WTC11 (cell line): ENCODE measurements at regions not wholly inside any gene's neighbourhood (a gene's known extent, or its start where the extent isn't known, plus 50 kb on each side); places are given as distances from the start of the nearest gene placed in this dataset.

ENCODE experiments used
- ATAC-seq: fragments of 200-7000 bp; cut with Tn5 transposase; 2 replicates; pipeline ENCODE4 v1.10.0; 2021; ENCODE audit warnings: mild to moderate bottlenecking, moderate library complexity
- CTCF ChIA-PET: fragments of 300-600 bp; sonication (Branson Sonifier 250); formaldehyde crosslinking; loops from one replicate; lab custom pipeline; 2021; ENCODE audit warnings: antibody characterized with exemption; lab: Charles Lee
- POLR2A ChIA-PET: fragments of 350-600 bp; sonication (Branson Sonifier 250); formaldehyde crosslinking; loops from one replicate; lab custom pipeline; 2021; ENCODE audit warnings: antibody characterized with exemption; lab: Charles Lee
- DNase-seq: peaks from one replicate; pipeline ENCODE4 v3.0.0; 2021; ENCODE audit warnings: low spot score
- H3K27ac Mint-ChIP-seq: 2 replicates; pipeline ENCODE4 v1.8.0; 2021; ENCODE audit warnings: mixed read lengths
- H3K27me3 Mint-ChIP-seq: 2 replicates; pipeline ENCODE4 v1.8.0; 2021; ENCODE audit warnings: low read depth, mild to moderate bottlenecking, moderate library complexity, mixed read lengths
- H3K36me3 Mint-ChIP-seq: 2 replicates; pipeline ENCODE4 v1.8.0; 2021; ENCODE audit warnings: mixed read lengths
- H3K4me1 Mint-ChIP-seq: 2 replicates; pipeline ENCODE4 v1.8.0; 2022; ENCODE audit warnings: mixed read lengths
- H3K4me3 Mint-ChIP-seq: 2 replicates; pipeline ENCODE4 v1.8.0; 2021; ENCODE audit warnings: mild to moderate bottlenecking, moderate library complexity, mixed read lengths
- H3K9me3 Mint-ChIP-seq: 2 replicates; pipeline ENCODE4 v1.8.0; 2021; ENCODE audit warnings: mixed read lengths
- AR ChIP-seq: fragments of 250-450 bp; sonication (Bioruptor Pico); IDR thresholded peaks from 2 replicates; pipeline ENCODE4 v1.9.0; 2021; ENCODE audit warnings: mild to moderate bottlenecking
- ATF6 ChIP-seq: sonication (generic); formaldehyde crosslinking; IDR thresholded peaks from 2 replicates; pipeline ENCODE4 v1.8.1; 2023; ENCODE audit warnings: mild to moderate bottlenecking, missing genetic modification reagents
- CREM ChIP-seq: sonication (generic); formaldehyde crosslinking; IDR thresholded peaks from 2 replicates; pipeline ENCODE4 v1.8.1; 2022; ENCODE audit warnings: mild to moderate bottlenecking, missing genetic modification reagents, moderate library complexity
- ELF4 ChIP-seq: sonication (generic); formaldehyde crosslinking; IDR thresholded peaks from 2 replicates; pipeline ENCODE4 v1.8.1; 2022; ENCODE audit warnings: low read depth, mild to moderate bottlenecking, moderate library complexity, missing genetic modification reagents
- EMX1 ChIP-seq: fragments of 250-450 bp; sonication (Bioruptor Pico); IDR thresholded peaks from 2 replicates; pipeline ENCODE4 v1.8.0; 2021; ENCODE audit warnings: mild to moderate bottlenecking
- MAX ChIP-seq: sonication (generic); formaldehyde crosslinking; IDR thresholded peaks from 2 replicates; pipeline ENCODE4 v1.8.0; 2022; ENCODE audit warnings: mild to moderate bottlenecking, missing genetic modification reagents
- PRRX2 ChIP-seq: fragments of 250-450 bp; sonication (Bioruptor Pico); IDR thresholded peaks from 2 replicates; pipeline ENCODE4 v1.8.0; 2021; ENCODE audit warnings: mild to moderate bottlenecking
- SOX15 ChIP-seq: fragments of 250-450 bp; sonication (Bioruptor Pico); IDR thresholded peaks from 2 replicates; pipeline ENCODE4 v1.9.0; 2021; ENCODE audit warnings: mild to moderate bottlenecking
- TEAD4 ChIP-seq: sonication (generic); formaldehyde crosslinking; IDR thresholded peaks from 2 replicates; pipeline ENCODE4 v1.8.0; 2022; ENCODE audit warnings: mild to moderate bottlenecking, missing genetic modification reagents
- ZNF219 ChIP-seq: sonication (generic); formaldehyde crosslinking; IDR thresholded peaks from 2 replicates; pipeline ENCODE4 v1.8.0; 2023; ENCODE audit warnings: missing genetic modification reagents, mild to moderate bottlenecking, borderline replicate concordance
- ZNF281 ChIP-seq: sonication (generic); formaldehyde crosslinking; IDR thresholded peaks from 2 replicates; pipeline ENCODE4 v1.8.0; 2023; ENCODE audit warnings: mild to moderate bottlenecking, missing genetic modification reagents
- ZNF425 ChIP-seq: fragments of 250-450 bp; sonication (Bioruptor Pico); conservative IDR thresholded peaks from 2 replicates; pipeline ENCODE4 v1.9.0; 2021; ENCODE audit warnings: mild to moderate bottlenecking
- ZNF512 ChIP-seq: sonication (generic); formaldehyde crosslinking; IDR thresholded peaks from 2 replicates; pipeline ENCODE4 v1.8.1; 2022; ENCODE audit warnings: missing genetic modification reagents, borderline replicate concordance
- TF ChIP-seq, protein P1 (sequence below): sonication (generic); formaldehyde crosslinking; IDR thresholded peaks from 2 replicates; pipeline ENCODE4 v1.8.0; 2023; ENCODE audit warnings: missing genetic modification reagents
- TF ChIP-seq, protein P2 (sequence below): sonication (generic); formaldehyde crosslinking; IDR thresholded peaks from 2 replicates; pipeline ENCODE4 v1.8.1; 2023; ENCODE audit warnings: mild to moderate bottlenecking, missing genetic modification reagents, moderate library complexity

- DNase-seq: no peak
- H3K4me3 Mint-ChIP-seq: no peak overlapping the region
- peaks cover 4% of the 10 kb centered on the region for H3K27me3 Mint-ChIP-seq
- H3K4me1 Mint-ChIP-seq: peaks cover 12% of the 10 kb centered on the region
- H3K36me3 Mint-ChIP-seq: peaks cover 7% of the 10 kb centered on the region
- ATAC-seq: no peak
- POLR2A ChIA-PET: interaction anchor here (0.7 kb wide), 1 partner anchor 199 kb away, joined by 7 read pairs; no protein-coding TSS in a partner anchor
- peaks cover 46% of the 10 kb centered on the region for H3K9me3 Mint-ChIP-seq
- CTCF ChIA-PET: no interaction called here
- TF ChIP-seq ZNF281 (no peak), MAX (no peak), ZNF425 (CRISPR knock-in tag) (no peak), ZNF219 (CRISPR knock-in tag) (no peak), ZNF512 (CRISPR knock-in tag) (no peak), TEAD4 (CRISPR knock-in tag) (no peak), ELF4 (no peak), SOX15 (CRISPR knock-in tag) (no peak), ATF6 (CRISPR knock-in tag) (no peak), EMX1 (CRISPR knock-in tag) (no peak), CREM (CRISPR knock-in tag) (no peak), AR (CRISPR knock-in tag) (no peak), PRRX2 (CRISPR knock-in tag) (no peak)
- TF ChIP-seq, protein P1, sequence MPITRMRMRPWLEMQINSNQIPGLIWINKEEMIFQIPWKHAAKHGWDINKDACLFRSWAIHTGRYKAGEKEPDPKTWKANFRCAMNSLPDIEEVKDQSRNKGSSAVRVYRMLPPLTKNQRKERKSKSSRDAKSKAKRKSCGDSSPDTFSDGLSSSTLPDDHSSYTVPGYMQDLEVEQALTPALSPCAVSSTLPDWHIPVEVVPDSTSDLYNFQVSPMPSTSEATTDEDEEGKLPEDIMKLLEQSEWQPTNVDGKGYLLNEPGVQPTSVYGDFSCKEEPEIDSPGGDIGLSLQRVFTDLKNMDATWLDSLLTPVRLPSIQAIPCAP (CRISPR knock-in tag): no peak
- TF ChIP-seq, protein P2, sequence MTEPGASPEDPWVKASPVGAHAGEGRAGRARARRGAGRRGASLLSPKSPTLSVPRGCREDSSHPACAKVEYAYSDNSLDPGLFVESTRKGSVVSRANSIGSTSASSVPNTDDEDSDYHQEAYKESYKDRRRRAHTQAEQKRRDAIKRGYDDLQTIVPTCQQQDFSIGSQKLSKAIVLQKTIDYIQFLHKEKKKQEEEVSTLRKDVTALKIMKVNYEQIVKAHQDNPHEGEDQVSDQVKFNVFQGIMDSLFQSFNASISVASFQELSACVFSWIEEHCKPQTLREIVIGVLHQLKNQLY: no peak
- TF ChIP-seq, all 79 proteins: peak for 0
- H3K27ac Mint-ChIP-seq: no peak overlapping the region
These were observed 101.7 kb downstream of the FAM181B start for GRCh38 chr11:82631722-82632630.
